ENCODE measurements at regions not wholly inside any gene's neighbourhood (a gene's known extent, or its start where the extent isn't known, plus 50 kb on each side); places are given as distances from the start of the nearest gene placed in this dataset.

DNA sequence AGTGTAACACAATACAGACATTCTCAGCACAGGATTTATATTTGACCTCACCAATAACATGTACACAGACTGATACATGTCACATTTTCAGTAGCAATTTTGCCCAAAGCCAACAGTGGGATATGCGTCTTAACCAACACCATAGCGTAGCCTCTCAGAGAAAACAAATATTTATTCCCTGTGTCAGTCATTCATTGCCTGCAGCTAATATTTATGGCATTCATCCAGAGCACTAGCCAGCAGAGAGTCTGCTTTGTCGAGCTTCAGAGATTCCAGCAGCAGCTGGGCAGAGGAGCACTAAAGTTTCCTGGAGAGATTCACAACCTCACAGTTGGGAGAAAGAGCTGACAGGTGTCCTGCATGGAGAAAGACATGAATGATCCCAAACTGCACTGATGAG, 400.7 kb upstream of the DAB1 start:
- DNase-seq (ENCODE audit: extremely low read depth in 1 of 11, low read depth in 9 of 11, low spot score in 4 of 11): no peak

DNA sequence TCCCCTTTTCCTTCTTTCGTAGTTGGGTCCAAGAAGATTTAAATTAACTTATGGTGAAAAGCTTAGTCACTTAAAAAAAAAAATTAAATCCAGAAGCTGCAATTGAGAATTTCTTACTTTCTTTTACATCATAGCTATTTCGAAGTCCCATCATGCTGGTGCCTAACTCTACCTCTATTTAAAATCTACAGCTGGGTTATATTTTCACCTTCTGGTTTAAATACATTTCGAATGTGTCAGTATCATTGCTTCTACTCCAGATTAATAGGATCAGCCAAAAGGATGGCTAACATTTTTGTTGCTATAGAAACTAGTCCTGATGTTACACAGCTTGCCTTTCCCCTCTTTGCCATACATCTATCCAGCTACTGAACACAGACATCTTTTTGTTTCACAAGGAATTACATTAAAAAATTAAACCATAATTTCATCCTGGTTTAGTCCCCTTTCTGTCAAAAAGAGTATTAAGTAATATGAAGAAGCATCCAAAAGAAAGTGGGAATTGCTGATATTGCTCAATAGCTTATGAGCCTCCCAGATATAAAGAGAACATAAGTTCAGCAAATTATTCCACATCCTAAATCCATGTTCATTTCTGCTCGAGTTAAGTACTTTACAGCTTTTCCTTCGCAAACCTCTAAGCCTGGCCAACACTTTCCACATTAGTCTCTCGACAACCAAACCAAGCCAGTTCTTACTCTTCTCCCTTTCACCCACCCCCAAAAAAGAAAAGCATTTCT, 396.7 kb upstream of the DAB1 start:
- DNase-seq (ENCODE audit: extremely low read depth in 1 of 11, low read depth in 9 of 11, low spot score in 4 of 11): no peak

DNA sequence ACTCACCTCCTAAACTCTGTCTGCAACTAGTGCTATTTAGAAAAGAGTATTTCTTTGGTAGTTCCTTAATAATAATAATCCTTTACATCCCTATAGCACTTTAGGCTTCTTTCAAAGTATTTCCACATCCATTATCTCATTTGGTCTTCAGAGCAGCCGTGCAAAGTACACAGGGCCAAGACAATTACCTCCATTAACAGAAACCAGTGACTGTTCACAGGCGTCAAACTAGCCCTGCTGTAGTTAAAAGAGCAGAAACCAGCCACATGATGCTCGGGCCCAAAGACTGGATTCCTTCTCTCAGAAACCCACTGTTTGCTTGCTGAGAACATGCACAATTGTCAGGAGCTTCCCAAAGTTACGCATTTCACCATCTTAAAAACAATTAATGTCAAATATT, 396.0 kb upstream of the DAB1 start:
- DNase-seq (ENCODE audit: extremely low read depth in 1 of 11, low read depth in 9 of 11, low spot score in 4 of 11): no peak

DNA sequence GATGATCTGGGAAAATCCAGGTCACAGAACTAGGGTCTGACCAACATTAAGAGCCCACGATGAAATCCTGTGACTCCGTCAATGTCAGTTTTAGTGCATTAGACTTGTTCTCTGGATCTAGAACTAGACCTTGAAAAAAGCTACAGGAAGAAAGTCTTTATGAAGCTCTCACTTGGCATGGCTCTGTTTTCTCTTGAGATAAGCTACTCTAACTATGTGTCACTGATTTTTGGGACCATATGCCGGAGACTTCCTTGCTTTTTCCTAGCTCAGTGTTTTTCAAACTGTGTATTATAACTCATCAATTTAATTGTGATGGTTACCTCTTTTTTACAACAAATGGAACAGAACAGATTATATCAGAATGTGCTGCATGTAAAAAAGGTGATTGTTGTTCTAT, 379.7 kb upstream of the DAB1 start:
- no peak for DNase-seq (ENCODE audit: extremely low read depth in 1 of 11, low read depth in 9 of 11, low spot score in 4 of 11)

DNA sequence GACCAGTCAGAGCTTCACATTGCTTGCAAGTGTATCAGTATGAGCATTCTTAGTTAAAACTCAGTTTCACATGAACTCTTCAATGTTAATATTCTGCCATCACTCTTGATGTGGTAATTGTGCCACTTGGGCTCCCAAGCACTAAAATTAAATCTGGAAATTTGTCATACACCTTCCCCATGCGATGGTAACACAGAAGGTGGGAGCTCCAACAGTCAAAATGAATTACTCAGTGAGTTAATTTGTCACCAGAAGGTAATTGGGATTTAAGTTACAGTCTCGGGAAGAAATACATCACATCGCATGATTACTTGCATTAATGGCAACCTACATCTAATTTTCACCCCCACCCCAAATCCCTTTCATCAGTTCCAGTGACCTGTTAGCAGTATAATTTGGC, 376.5 kb upstream of the DAB1 start:
- DNase-seq (ENCODE audit: extremely low read depth in 1 of 11, low read depth in 9 of 11, low spot score in 4 of 11): peak in 2 of 11 donors; percentile 4 to 22

DNA sequence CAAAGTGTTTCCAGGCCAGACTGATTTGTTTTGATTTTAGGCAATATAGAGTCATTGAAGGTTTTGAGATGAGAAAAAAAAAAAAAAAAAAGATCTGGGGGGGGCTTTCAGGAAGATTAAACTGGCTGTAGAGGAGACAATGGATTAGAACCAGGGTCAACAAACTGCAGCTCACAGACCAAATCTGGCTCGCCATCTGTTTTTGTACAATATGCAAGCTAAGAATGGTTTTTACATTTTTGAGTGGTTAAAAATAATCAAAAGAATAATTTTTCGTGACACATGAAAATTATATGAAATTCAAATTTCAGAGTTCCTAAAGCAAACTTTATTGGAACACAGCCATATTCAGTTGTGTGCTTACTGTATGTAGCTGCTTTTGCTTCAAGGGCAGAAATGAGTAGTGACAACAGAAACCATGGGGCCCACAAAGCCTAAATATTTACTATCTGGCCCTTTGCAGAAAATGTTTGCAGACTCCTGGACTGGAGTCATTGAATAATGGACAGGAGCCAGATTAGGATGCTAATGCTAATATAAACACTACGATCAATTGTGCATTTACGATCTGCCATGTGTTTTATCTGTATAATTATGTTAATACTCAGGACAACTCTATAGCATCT, 375.7 kb upstream of the DAB1 start:
- DNase-seq (ENCODE audit: extremely low read depth in 1 of 11, low read depth in 9 of 11, low spot score in 4 of 11): no peak

DNA sequence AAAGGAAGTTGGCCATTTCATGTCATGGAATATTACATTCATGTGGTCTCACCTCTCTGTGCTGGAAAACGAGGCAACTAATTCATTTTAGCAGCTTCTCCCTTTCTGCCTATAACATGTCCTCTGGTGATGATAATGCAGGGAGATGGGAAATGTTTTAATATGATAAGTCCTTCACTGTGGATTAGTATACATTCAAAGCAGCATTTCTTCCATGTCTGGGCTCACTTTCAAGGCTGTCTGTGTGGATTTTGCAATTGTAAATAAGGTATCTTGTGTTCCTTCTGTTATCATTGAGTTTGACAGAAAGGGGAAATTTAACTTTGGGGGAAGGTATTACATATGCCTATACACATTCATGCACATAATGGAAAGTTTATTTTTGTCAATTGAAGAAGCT, 374.7 kb upstream of the DAB1 start:
- DNase-seq (ENCODE audit: extremely low read depth in 1 of 11, low read depth in 9 of 11, low spot score in 4 of 11): no peak

DNA sequence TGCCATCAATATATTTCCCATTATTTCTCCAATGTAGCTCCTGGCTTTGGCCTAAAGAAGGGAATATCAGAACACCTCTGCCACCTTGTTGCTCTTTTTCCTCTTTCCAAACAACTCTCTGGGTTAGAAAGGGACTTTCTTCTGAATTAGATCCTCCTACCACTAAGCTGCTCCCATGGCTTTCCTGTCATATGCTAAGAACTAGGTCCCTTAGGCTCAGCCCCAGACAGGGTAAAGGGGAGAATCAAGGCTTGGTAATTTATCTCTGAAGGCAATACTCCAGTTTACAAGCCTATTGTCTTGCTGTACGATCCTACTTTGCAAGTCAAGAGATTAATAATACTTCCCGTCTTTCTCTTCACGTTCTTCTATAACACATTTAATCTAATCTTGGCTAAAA, 373.2 kb upstream of the DAB1 start:
- DNase-seq (ENCODE audit: extremely low read depth in 1 of 11, low read depth in 9 of 11, low spot score in 4 of 11): no peak

DNA sequence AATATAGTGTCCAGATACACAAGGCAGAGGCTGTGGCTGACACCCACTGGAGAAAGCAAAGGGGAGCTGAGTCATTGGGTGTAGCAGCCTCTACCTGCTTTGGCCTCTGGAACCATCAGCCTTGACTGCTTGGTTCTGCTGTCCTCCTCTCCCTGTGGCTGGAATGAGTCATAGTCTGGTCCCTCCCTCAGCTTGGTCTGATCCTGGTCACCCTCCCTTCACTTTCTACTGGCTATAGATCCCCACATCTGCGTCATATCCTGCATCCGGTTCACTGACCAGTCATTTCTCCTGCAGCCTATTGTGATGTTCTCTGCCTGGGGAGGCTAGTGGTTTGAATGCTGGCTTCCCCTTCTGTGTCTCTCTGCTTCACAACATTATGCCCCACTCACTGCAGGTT, 372.8 kb upstream of the DAB1 start:
- no peak for DNase-seq (ENCODE audit: extremely low read depth in 1 of 11, low read depth in 9 of 11, low spot score in 4 of 11)

DNA sequence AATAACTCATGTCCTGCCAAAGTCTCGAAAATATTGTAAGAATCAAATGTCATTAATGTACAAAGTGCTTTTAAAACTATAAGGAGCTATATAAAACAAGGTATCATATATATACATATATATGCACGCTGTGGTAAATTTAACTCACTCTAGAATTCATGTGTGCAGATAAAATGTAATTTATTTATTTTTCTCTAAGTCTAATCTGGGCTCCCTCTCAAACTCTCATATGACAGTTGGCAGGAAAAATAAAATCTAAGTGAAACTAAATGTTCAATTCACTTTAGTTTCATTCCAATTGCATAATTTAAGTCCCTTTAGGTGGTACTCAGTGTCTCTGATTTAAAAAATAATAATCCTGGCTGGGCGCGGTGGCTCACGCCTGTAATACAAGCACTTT, 372.0 kb upstream of the DAB1 start:
- DNase-seq (ENCODE audit: extremely low read depth in 1 of 11, low read depth in 9 of 11, low spot score in 4 of 11): no peak

DNA sequence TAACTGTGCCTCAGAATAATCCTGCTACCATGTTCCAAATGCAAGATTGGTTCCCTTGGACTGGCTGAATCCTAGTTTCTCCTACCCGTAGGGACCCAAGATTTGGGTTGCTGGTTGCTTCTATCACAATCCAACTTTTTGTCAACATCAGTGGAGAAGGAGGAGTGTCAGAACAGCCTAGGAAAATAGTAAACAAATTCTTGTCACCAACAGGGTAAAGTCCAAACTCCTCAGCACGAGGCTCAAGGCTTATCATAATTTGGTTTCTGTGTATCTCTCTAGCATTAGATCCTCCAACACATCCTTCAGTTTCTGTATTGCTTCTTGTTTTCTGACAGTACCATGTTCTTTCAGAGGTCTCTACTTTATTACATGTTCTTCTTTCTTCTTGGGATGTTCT, 370.2 kb upstream of the DAB1 start:
- no peak for DNase-seq (ENCODE audit: extremely low read depth in 1 of 11, low read depth in 9 of 11, low spot score in 4 of 11)

DNA sequence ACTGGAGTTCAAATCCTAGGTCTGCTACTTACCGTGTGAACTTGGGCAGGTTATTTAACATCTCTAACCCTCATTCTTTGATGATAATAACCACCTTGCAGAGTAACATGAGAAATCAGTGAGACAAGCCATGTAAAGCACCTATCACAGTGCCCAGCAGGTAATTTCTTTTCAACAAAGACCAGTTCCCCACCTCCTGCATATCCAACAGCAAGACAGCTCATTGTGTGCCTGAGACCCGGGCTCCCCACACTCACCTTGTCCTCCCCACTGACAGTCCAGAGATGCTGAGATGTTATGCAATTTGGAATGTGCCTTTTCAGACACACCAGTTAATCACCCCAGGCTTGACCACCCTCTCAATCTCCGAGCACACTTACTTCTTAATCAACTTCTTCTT, 367.6 kb upstream of the DAB1 start:
- no peak for DNase-seq (ENCODE audit: extremely low read depth in 1 of 11, low read depth in 9 of 11, low spot score in 4 of 11)

DNA sequence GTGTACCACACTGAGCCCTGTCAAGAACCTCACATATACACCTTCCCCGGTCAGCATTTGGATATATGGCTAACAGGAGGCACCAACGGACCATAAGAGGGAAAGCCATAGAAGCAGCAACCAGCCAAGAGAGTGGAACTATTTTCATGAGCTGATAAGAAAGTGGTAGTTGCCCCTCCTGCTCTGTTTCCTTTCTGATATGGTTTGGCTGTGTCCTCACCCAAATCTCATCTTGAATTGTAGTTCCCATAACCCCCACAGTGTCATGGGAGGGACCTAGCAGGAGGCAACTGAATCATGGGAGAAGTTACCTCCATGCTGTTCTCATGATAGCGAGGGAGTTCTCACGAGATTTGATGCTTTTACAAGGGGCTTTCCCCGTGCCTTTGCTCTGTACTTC, 366.1 kb upstream of the DAB1 start:
- DNase-seq (ENCODE audit: extremely low read depth in 1 of 11, low read depth in 9 of 11, low spot score in 4 of 11): no peak

DNA sequence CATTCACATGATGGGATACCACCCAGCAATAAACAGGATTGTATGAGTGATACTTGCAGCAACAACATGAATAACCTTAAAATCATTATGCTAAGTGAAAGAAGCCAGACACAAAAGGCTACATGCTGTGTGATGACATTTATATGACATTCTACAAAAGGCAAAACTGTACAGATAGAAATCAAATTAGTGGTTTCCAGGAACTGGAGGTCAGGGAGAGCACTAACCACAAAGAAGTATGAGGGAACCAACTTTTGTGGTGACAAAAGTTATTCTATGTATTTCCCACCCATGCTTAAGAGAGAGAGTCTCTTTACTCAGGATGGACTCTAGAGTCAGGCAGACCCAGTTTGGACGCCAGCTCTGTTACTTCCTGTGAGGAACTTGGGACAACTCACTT, 364.5 kb upstream of the DAB1 start:
- no peak for DNase-seq (ENCODE audit: extremely low read depth in 1 of 11, low read depth in 9 of 11, low spot score in 4 of 11)

DNA sequence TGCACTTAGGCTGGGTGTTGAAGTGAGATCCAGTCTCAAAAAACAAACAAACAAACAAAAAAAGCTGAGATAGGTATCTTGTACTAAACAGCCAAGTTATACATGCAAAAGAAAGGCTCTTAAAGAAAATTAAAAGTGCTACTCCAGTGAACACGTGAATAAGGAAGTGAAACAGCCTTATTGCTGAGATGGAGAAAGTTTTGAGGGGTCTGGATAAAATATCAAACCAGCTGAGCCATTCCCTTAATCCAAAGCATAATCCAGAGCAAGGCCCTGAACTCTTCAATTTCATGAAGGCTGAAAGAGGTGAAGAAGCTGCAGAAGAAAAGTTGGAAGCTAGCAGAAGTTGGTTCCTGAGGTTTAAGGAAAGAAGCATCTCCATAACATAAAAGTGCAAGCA, 360.5 kb upstream of the DAB1 start:
- DNase-seq (ENCODE audit: extremely low read depth in 1 of 11, low read depth in 9 of 11, low spot score in 4 of 11): no peak

DNA sequence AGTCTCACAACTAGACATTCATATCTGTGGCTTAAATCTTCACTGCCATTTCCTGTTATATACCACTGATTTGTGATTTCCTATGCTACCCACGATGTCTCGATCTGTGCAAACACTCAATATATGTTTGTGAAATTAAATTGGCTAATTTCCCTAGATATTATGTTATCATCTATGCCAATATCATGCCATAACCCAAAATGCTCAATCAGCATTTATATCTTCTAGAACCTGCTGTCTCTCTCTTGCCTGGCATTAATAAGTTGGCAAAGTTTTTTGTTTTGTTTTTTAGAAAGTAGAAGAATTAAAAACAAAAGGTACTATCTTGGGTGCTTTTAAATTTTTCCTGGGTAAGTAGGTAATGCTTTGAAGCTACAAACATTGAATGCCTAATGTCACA, 358.5 kb upstream of the DAB1 start:
- no peak for DNase-seq (ENCODE audit: extremely low read depth in 1 of 11, low read depth in 9 of 11, low spot score in 4 of 11)

DNA sequence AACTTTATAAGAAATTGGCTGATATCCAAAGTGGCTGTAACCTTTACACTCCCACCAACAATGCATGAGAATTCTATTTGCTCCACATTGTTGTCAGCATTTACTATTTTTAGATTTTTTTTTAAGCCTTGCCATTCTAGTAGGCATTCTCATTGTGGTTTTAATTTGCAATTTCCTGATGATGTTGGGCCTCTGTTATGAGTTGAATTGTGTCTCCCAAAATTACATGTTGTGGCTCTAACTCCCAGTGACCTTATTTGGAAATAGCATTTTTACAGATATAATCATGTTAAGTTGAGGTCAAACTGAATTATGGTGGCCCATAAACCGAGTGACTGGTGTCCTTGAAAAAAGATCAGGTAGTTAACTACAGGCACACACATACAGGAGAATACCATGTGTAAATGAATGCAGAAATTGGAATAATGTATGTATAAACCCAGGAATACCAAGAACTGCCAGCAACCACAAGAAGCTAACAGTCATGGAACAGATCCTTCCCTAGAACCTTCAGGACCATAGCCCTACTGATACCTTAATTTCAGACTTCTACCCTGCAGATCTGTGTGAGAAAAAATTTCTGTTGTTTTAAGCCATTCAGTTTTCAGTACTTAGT, 348.8 kb upstream of the DAB1 start:
- no peak for DNase-seq (ENCODE audit: extremely low read depth in 1 of 11, low read depth in 9 of 11, low spot score in 4 of 11)

DNA sequence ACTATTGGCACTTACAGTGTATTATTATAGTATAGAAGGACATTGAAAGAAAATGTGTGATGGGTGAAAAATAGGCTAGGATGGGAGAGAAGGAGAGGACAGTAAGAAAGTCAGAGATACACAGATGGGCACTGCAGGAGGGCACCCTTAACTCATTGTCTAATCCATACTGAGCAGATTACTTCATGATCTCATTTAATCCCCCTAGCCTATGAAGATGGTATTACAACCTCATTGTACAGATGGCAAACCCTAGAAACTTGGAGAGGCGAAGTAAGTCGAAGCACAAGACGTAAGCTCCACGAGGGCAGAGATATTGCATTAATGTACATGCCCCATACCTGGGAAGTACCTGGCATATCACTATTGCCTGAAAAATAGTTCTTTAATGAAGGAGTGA, 346.9 kb upstream of the DAB1 start:
- no peak for DNase-seq (ENCODE audit: extremely low read depth in 1 of 11, low read depth in 9 of 11, low spot score in 4 of 11)

DNA sequence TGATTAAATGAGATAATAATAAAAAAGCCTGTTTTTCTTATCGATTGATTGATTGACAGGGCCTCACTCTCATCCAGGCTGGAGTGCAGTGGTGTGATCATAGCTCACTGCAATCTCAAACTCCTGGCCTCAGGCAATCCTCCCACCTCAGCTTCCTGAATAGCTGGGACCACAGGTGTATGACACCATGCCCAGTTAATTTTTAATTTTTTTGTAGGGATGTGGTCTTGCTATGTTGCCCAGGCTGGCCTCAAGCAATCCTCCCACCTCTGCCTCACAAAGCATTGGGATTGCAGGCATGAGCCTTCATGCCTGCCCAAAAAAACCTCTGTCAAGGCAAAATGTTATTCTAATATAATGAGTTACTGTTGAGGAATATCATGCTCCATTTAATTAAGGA, 346.4 kb upstream of the DAB1 start:
- DNase-seq (ENCODE audit: extremely low read depth in 1 of 11, low read depth in 9 of 11, low spot score in 4 of 11): no peak

DNA sequence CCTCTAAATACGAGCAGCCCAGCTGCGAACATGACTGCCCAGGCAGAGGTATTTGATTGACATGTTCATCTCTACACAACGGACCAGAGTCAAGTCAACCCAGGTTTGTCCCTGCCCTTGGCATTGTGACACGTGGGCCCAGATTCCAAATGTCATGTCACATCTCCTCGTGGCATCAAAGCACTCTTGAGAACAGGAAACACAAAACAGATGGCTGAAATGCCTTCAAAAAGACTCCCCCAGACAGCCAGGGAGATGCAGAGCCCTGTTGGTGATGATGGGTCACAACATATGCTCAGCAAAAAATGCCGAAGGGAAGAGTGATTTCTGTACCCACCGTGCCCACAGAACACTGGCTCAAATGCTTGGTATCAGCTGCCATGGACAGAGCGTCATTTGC, 337.8 kb upstream of the DAB1 start:
- no peak for DNase-seq (ENCODE audit: extremely low read depth in 1 of 11, low read depth in 9 of 11, low spot score in 4 of 11)

DNA sequence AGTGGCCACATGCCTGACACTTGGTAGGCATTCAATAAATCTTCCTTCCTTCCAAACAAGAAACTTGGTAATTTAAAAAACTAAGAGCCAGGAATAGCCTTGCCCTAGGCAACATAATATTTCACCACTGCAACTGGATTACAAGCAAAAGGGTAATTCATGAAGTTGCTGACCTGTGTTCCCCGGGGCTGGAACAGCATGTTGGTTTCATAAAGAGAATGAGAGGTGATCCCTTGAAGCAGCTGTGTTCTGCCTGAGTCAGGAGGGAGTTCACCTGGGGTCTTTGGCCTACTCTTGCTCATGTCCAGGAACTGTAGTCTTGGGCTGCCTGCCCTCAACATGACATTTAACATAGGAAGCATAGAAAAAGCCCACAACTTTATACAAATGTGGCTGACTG, 329.0 kb upstream of the DAB1 start:
- no peak for DNase-seq (ENCODE audit: extremely low read depth in 1 of 11, low read depth in 9 of 11, low spot score in 4 of 11)

Data from renal cortex interstitium (tissue), 11 donors.